Mammary epithelial cell (primary cell): ENCODE measurements at regions not wholly inside any gene's neighbourhood (a gene's known extent, or its start where the extent isn't known, plus 50 kb on each side); places are given as distances from the start of the nearest gene placed in this dataset.

Experiments
- EZH2 ChIP-seq: IDR thresholded peaks from 2 replicates; pipeline ENCODE4 v1.6.1; 2012; ENCODE audit warnings: low read length, inconsistent platforms, borderline replicate concordance
- TF ChIP-seq, protein P1 (sequence below), 2 donors: IDR thresholded peaks in 1 of 2; conservative IDR thresholded peaks in 1 of 2; 2 replicates each; pipeline ENCODE4 v1.5.1; 2011 to 2012; ENCODE audit warnings: inconsistent platforms in 2 of 2, low read length in 2 of 2, mild to moderate bottlenecking in 2 of 2, control low read depth in 1 of 2, low read depth in 1 of 2; ENCODE audit not compliant: insufficient read depth in 1 of 2; ENCODE audit errors: extremely low read depth in 1 of 2

GRCh38 chrX:68895341-68895755 is 66.5 kb downstream of the EFNB1 start:
- TF ChIP-seq, protein P1, sequence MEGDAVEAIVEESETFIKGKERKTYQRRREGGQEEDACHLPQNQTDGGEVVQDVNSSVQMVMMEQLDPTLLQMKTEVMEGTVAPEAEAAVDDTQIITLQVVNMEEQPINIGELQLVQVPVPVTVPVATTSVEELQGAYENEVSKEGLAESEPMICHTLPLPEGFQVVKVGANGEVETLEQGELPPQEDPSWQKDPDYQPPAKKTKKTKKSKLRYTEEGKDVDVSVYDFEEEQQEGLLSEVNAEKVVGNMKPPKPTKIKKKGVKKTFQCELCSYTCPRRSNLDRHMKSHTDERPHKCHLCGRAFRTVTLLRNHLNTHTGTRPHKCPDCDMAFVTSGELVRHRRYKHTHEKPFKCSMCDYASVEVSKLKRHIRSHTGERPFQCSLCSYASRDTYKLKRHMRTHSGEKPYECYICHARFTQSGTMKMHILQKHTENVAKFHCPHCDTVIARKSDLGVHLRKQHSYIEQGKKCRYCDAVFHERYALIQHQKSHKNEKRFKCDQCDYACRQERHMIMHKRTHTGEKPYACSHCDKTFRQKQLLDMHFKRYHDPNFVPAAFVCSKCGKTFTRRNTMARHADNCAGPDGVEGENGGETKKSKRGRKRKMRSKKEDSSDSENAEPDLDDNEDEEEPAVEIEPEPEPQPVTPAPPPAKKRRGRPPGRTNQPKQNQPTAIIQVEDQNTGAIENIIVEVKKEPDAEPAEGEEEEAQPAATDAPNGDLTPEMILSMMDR (conservative IDR thresholded peaks at IDR 0.05 in 1 of 2, IDR thresholded peaks at IDR 0.05 in 1 of 2; ENCODE audit: extremely low read depth in 1 of 2, insufficient read depth in 1 of 2, low read depth in 1 of 2, low read length in 2 of 2): no peak
- TF ChIP-seq EZH2: no peak
